Ishikawa (cell line): ENCODE measurements at regions not wholly inside any gene's neighbourhood (a gene's known extent, or its start where the extent isn't known, plus 50 kb on each side); places are given as distances from the start of the nearest gene placed in this dataset.

Experiments
- CEBPB ChIP-seq: IDR thresholded peaks from 2 replicates; pipeline ENCODE4 v1.6.1; 2012
- CREB1 ChIP-seq: IDR thresholded peaks from 2 replicates; pipeline ENCODE4 v1.6.1; 2012; ENCODE audit warnings: low read depth
- EGR1 ChIP-seq: IDR thresholded peaks from 2 replicates; pipeline ENCODE4 v1.6.1; 2012
- EP300 ChIP-seq: IDR thresholded peaks from 2 replicates; pipeline ENCODE4 v1.6.1; 2012; ENCODE audit warnings: borderline replicate concordance
- FOXM1 ChIP-seq: IDR thresholded peaks from 2 replicates; pipeline ENCODE4 v1.6.1; 2012; ENCODE audit warnings: low read depth, borderline replicate concordance
- MAX ChIP-seq: IDR thresholded peaks from 2 replicates; pipeline ENCODE4 v1.6.1; 2012
- NFIC ChIP-seq: IDR thresholded peaks from 2 replicates; pipeline ENCODE4 v1.6.1; 2012
- RAD21 ChIP-seq: IDR thresholded peaks from 2 replicates; pipeline ENCODE4 v1.6.1; 2012; ENCODE audit warnings: low read depth
- REST ChIP-seq: IDR thresholded peaks from 2 replicates; pipeline ENCODE4 v1.6.1; 2012; ENCODE audit warnings: low read depth, mild to moderate bottlenecking
- TAF1 ChIP-seq: IDR thresholded peaks from 2 replicates; pipeline ENCODE4 v1.6.1; 2012; ENCODE audit warnings: low read depth, mild to moderate bottlenecking
- TCF12 ChIP-seq: IDR thresholded peaks from 2 replicates; pipeline ENCODE4 v1.6.1; 2012; ENCODE audit warnings: low read depth
- TEAD4 ChIP-seq: IDR thresholded peaks from 2 replicates; pipeline ENCODE4 v1.6.1; 2012
- USF1 ChIP-seq: IDR thresholded peaks from 2 replicates; pipeline ENCODE4 v1.6.1; 2012
- YY1 ChIP-seq: IDR thresholded peaks from 2 replicates; pipeline ENCODE4 v1.6.1; 2012; ENCODE audit warnings: low read depth
- ZBTB7A ChIP-seq: IDR thresholded peaks from 2 replicates; pipeline ENCODE4 v1.6.1; 2012; ENCODE audit warnings: low read depth

GRCh38 chr7:113010377-113010776 lies 76.2 kb downstream of the GPR85 start:
- no peak for TF ChIP-seq MAX
- no peak for TF ChIP-seq REST
- no peak for TF ChIP-seq CEBPB
- no peak for TF ChIP-seq USF1
- TF ChIP-seq FOXM1: no peak
- TF ChIP-seq TEAD4: no peak
- TF ChIP-seq CREB1: no peak
- TF ChIP-seq TCF12: no peak
- TF ChIP-seq YY1: no peak

GRCh38 chr7:113008755-113009154 lies 77.9 kb downstream of the GPR85 start:
- no peak for TF ChIP-seq YY1
- TF ChIP-seq TEAD4: no peak
- no peak for TF ChIP-seq FOXM1
- no peak for TF ChIP-seq REST
- TF ChIP-seq MAX: no peak
- no peak for TF ChIP-seq TAF1
- no peak for TF ChIP-seq EGR1
- no peak for TF ChIP-seq TCF12
- TF ChIP-seq RAD21: no peak
- no peak for TF ChIP-seq USF1
- TF ChIP-seq NFIC: no peak
- TF ChIP-seq ZBTB7A: no peak
- TF ChIP-seq CREB1: no peak
- TF ChIP-seq EP300: no peak
- TF ChIP-seq CEBPB: no peak

- TF ChIP-seq TAF1 (no peak), RAD21 (no peak), TCF12 (no peak), EP300 (no peak)
These were observed 81.7 kb downstream of the GPR85 start for GRCh38 chr7:113004726-113005454.

GRCh38 chr7:113000316-113001020 lies 86.2 kb downstream of the GPR85 start:
- TF ChIP-seq RAD21 (no peak), EGR1 (no peak), CREB1 (no peak)

- TF ChIP-seq CEBPB (no peak), USF1 (no peak), TAF1 (no peak), RAD21 (no peak), YY1 (no peak), TEAD4 (no peak), FOXM1 (no peak), MAX (no peak)
These were observed 88.8 kb downstream of the GPR85 start for GRCh38 chr7:112997831-112998230.
